HG03378 (cell line): ENCODE measurements at regions not wholly inside any gene's neighbourhood (a gene's known extent, or its start where the extent isn't known, plus 50 kb on each side); places are given as distances from the start of the nearest gene placed in this dataset.

Source experiments
- ATAC-seq: cut with Tn5 transposase; IDR thresholded peaks from one replicate; pipeline ENCODE4 v1.9.1; 2021; ENCODE audit warnings: mild to moderate bottlenecking, moderate library complexity; ENCODE audit not compliant: unreplicated experiment

GRCh38 chr5:124648902-124649467 is 97.5 kb downstream of the ZNF608 start:
- ATAC-seq: no peak

DNA sequence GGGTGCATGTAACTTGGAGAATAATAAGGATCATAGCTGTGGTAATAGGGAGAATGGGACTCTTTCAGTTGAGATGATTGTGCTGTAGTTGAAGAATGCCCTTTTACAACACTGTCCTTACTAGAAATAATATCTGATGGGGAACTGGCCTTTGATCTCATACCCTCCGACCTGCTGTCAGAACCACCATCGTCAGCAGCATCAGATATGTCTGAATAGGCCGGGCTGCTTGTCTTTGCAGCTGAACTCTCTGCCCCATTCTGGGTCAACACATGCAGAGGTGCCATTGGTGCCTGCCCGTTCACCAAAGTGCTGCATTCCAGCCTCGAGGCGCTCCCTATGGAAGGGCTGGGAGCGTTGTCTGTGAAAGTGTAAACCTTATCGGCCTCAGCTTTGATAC is 99.1 kb downstream of the ZNF608 start:
- no peak for ATAC-seq

DNA sequence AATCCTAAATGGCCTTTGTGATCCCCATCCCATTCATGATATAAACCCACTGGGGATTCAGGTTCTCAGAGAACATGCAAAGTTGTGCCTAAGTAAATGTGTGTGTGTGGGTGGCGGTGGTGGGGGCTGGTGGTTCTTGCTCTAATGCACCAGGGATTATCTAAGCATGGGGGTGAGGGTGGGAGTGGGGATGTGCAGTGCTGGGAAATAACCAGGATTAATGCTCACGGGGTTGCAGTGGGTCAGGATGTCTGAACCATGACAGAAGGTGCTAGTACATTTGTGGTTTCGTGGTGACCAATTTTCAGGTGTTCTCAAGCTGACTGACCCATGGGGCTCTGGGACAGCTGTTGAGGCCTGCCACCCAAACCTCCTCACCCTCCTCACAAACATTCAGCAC is 101.0 kb downstream of the ZNF608 start:
- ATAC-seq: peak; percentile 25

DNA sequence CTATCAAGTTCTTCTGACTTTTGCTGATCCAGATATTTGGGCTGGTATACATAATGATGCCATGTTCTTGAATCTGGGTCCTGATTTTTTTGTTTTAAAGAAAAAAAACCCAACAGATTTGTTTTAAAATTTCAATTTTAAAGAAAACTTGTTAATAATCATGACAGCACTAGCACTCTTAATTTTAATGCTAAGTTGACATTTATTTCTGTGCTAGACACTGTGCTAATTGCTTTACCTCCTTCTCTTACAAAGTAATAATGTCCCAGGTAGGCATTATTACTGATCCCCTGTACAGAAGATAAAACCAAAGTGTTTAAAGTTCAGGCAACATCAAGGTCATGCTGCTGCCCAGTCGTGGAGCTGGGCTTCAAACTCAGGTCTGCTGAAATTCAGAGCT is 101.9 kb downstream of the ZNF608 start:
- ATAC-seq: no peak

DNA sequence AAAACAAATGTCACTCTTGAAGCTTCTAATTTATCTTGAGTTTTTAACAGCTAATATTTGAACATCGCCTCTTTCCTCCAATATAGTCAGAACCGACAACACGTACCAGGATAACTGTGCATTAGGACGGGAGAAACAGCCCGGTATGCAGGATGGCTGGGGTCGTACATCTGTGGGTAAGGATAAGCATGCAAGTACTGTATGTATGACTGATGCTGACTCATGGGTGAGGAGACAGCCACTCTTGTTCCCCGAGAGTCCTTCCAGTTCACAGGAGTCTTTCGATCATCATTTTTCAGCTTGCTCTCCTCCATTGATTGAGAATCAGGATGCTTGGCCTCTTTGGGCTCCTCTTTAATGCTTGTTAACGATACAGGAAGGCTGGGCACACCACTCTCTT is 102.3 kb downstream of the ZNF608 start:
- ATAC-seq: no peak

DNA sequence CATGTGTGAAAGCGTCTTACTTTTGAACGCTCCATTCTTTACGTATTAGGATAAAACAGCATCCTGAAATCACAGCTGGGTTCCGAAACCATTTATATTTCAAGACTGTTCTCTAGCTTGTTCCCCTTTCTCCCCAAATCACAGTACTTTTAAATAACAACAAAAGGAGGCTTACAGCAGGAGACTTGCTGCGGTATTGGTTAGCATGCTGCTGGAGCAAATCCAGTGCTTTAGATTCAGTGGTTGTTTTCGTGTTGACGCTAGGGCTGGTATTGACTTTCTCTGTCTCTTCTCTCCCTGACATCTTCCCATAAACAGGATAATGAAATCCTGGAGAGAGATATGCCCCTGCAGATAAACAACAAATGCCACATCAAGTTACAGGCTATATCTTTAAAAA is 103.1 kb downstream of the ZNF608 start:
- no peak for ATAC-seq

GRCh38 chr5:124642151-124642550 is 104.3 kb downstream of the ZNF608 start:
- ATAC-seq: no peak

- ATAC-seq: no peak
Measured at GRCh38 chr5:124641154-124641792, 105.2 kb downstream of the ZNF608 start.

GRCh38 chr5:124639095-124639665 is 107.3 kb downstream of the ZNF608 start:
- ATAC-seq: no peak

- no peak for ATAC-seq
Measured at GRCh38 chr5:124637011-124637410, 109.4 kb downstream of the ZNF608 start.

DNA sequence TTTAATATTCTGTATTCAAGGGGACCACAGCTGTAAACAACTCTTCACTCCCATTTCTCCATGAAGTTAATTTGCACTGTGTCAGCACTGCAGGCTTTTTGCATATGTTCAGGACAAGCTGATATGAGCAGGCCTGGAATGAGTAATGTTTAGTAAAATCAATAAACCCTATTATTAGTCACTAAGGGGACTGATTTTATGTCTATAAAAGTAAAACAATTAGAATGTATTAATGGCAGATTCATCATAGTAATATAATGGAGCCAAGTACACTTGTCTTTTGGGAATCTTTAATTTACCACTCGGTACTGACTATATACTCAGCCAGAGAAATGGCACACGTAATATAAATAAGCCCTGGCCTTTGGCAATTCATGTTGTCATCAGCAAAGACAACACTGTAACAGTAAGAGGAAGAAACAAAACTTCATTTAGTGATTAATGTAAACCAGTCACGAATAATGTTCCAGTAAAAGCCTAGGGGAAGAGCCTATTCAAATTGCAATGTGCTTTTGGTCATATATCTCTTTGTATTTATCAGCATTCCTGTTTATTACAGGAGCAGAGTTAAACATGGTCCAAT is 111.6 kb downstream of the ZNF608 start:
- ATAC-seq: no peak

DNA sequence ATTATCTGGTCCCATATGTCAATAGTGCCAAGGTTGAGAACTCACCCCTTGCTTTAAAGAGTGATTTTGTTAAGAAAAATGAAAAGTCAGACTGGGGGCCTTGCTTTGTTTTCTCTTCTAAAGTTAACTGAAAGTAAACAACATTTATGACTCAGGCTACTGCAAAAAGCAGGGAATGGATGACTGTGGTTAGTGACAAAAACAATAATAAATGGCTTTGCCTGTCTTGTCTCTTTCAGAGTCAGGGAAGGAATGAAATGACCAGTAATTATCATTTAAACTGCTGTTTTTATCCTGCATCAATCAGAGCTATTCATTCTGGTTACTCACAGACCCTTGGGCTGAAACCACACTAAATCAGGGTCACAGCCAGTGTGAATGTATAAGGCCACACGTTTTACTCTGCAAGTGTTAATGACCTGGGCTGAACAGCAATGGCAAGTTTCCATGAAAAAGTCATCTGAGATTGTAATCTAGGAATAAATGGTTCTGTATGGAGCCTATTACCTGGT is 112.2 kb downstream of the ZNF608 start:
- no peak for ATAC-seq

- ATAC-seq: no peak
Measured at GRCh38 chr5:124633209-124633608, 113.2 kb downstream of the ZNF608 start.

DNA sequence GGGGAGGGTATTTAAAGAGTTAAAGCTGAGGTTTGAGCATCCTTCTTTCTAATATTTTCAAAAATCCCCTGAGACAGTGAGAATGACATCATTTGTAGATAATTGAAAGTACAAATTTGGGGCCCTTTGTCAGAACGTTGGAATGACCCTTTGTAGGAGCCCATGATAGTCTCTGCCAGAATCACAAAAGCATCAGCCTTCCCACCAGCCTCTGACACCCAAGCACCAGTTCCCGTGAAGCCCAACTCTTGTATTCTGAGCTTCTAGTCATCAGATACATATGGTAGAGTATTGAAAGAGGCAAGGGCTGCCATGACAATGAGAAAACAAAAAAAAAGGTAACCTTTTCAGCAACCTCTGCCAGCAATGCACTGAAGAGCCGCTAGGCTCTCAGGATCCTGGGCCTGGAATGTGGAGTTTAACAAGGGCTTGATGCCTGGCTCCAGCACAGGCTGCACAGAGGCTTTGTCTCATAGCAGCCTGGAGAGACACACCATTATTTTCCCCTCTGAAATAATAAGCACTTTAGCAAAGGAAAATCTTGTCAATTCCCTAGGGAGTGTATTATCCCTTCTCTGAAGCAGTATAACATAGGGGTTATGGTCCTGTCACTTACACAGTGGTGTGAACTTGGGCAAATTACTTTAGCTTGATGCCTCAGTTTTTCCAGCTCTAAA is 114.4 kb downstream of the ZNF608 start:
- no peak for ATAC-seq

DNA sequence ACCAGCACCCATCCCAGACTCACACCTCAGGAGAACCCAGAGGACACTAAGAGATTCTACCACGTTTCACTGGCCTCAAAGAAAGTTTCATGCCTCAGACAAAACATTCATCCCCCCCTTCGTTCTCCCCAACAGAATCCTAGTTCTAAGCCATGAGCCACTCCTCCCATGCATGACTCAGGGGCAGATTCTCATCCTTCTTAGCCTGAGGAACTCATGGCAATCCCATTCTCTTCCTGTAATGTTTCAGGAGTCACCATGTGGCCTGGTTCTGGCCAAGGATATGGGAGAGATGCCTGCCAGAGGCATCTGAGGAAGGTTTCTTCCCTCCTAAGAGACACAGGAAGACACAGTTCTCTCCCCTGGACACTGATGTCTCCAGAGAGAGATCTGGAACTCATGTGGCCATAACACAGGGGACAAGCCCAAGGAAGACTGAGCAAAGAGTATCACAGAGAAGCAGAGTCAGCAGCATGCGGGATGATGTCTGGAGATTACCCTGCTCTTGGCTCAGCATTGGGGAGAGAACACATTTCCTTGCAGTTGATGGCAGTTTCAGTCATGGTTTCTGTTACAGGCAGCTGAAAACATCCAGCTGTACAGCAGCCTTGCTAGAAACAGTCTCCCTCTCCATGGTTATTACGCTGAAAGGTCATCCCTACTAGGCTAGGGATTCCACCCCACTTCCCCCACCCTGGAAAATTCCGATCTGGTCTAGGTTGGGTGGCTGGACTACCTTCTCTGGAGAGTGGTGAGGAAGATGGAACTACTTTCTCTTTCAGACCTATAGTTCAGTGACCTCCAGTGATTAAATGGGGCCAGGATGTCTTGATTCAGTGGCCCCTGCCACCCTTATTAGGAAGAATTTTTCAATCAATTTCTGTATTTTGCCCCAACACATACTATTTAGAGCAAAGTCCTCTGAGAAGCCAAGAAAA is 115.4 kb downstream of the ZNF608 start:
- peak; percentile 78 for ATAC-seq

DNA sequence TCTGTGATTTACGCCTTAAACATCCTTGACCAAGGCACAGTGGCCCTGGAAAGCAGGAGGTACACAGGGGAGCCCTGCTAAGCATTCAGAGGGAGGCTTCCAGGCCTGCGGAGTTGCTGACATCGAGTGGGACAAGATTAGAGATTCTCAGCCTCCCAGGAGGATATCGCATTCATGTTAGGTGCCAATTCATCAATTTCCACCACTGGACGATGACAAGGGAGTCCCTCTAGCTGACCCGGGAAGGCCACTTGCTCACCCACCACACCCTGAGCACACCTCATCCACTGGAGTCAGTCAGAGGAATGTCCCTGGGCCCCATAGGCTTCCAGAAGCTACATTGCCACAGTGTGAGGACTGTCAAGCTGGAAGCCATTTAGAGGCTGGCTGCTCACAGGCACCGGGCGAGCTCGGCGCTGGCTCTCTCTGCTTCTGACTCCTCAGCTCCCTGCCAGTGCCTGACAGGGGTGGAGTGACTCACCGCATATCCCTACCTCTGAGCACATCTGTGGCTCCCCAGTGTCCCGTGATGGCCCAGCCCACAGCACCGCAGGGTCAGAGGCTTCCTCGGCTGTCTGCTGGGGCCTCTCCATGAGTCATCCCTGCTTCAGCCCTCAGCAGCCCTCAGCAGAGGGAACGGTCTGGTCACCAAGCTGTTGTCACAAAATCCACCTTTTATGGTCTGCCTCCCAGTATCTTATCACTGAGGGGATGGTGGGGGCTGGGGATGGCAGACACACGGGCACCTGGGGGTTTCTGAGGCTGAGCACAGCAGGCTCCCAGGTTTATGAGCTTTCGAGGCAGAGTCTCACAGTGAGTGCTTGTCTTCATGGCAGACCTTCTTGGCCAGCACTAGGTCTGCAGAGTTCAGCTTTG is 117.5 kb downstream of the ZNF608 start:
- ATAC-seq: no peak

DNA sequence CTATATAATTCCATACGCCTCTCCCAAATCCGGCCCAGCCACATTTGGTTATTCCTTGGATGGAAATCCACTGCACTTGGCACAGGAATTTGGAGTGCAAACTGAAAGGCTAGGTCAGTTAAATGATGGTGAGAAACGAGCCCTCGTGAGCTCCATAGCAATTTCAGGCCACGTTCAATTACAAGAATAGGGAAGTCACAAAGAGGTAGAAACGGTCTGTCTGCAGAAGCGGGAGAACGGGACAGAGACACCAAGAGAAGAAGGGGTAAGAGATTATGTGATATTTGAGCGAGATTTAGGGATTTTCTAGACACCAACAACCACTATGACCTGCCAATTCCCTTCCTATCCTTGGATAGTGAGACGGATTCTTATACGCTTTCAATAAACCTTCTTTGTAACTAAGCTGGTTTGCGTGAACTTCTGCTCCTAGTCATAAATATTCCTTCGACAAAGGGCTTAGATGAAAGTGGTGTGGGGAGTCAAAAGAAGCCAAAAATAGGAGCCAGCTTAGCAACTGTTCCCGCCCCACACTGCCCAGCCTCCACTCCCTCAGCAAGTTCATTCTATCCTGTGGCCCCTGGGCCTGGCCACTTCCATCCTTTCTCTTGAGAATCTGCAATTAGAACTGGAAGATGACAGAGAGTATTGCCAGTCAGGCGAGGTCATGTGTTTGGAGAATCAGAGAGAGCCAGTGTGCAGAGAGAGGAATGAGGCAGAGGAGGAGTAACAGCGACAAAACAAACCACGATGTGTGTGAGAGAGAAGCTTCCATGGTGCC is 118.4 kb downstream of the ZNF608 start:
- no peak for ATAC-seq

- ATAC-seq: no peak
Measured at GRCh38 chr5:124626053-124626452, 120.4 kb downstream of the ZNF608 start.

GRCh38 chr5:124623265-124623664 is 123.2 kb downstream of the ZNF608 start:
- no peak for ATAC-seq
